Spleen (tissue), 7 donors: ENCODE measurements at regions not wholly inside any gene's neighbourhood (a gene's known extent, or its start where the extent isn't known, plus 50 kb on each side); places are given as distances from the start of the nearest gene placed in this dataset.

ENCODE experiments used
- POLR2A ChIP-seq, 3 donors: fragments of 450-650 bp; IDR thresholded peaks; one replicate each; pipeline ENCODE4 v1.5.1; 2017; ENCODE audit warnings: antibody characterized with exemption in 3 of 3, mild to moderate bottlenecking in 1 of 3
- TF ChIP-seq, protein P1 (sequence below), 11 experiments: fragments of 200-600 bp in 7 of 11; fragments of 450-650 bp in 4 of 11; sonication (generic) in 4 of 11; IDR thresholded peaks in 8 of 11; conservative IDR thresholded peaks in 3 of 11; 1 replicate in 7 of 11; 2 replicates in 4 of 11; pipeline versions ENCODE4 v1.4.0 to v1.8.0; 2016 to 2021; ENCODE audit warnings: antibody characterized with exemption in 11 of 11, inconsistent platforms in 4 of 11, mild to moderate bottlenecking in 1 of 11
- donor health status: DM: no; HTN: no; CAD: no; lungs with moderate emphysema.
- donor health status: DM: no; HTN: no; CAD: no.
- donor health status: DM: no; HTN: no; CAD: no.

DNA sequence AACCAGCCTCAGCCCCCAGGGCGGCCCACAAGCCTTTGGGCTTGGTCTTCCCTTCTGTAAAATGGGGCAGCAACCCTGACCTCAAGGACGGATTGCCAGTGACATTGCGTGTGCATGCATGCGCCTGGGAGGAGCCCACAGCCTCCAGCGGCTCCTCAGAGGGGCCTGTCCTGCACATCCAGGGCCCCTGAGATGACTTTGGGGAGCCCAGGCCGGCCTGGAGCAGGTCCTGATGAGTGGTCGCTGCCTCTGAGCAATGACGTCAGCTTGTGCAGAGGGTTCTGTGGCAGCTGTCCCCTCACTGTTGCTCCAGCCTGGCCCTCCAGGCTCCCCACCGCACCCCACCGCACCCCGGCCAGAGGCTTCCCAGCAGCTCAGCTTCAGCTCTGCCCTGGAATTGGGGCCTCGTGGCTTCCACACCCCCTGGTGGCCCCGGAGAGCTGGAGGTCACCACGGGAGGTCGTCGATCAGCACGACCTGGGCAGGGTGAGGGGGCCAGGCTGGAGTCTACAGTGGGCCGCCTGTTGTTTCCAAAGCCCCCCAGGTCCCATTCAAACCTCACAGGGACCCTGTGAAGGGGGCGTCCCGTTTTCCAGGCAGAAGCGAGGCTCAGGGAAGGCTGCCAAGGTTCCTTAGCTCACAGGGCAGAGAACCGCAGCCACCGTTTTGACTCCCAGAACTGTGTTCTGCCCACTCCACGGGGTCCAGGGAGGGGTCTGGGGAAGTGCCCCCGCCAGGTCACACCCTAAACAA, 341.8 kb downstream of the SEC14L1 start:
- no peak for TF ChIP-seq POLR2A (IDR thresholded peaks at IDR 0.05)
- TF ChIP-seq, protein P1, sequence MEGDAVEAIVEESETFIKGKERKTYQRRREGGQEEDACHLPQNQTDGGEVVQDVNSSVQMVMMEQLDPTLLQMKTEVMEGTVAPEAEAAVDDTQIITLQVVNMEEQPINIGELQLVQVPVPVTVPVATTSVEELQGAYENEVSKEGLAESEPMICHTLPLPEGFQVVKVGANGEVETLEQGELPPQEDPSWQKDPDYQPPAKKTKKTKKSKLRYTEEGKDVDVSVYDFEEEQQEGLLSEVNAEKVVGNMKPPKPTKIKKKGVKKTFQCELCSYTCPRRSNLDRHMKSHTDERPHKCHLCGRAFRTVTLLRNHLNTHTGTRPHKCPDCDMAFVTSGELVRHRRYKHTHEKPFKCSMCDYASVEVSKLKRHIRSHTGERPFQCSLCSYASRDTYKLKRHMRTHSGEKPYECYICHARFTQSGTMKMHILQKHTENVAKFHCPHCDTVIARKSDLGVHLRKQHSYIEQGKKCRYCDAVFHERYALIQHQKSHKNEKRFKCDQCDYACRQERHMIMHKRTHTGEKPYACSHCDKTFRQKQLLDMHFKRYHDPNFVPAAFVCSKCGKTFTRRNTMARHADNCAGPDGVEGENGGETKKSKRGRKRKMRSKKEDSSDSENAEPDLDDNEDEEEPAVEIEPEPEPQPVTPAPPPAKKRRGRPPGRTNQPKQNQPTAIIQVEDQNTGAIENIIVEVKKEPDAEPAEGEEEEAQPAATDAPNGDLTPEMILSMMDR (IDR thresholded peaks at IDR 0.05 in 8 of 11, conservative IDR thresholded peaks at IDR 0.05 in 3 of 11), result no peak
